K562 (cell line): ENCODE measurements at regions not wholly inside any gene's neighbourhood (a gene's known extent, or its start where the extent isn't known, plus 50 kb on each side); places are given as distances from the start of the nearest gene placed in this dataset.

Source experiments
- FOS ChIP-seq: IDR thresholded peaks from 3 replicates; pipeline ENCODE4 v1.6.1; 2011; ENCODE audit not compliant: insufficient read length; ENCODE audit errors: extremely low read depth
- MAFK ChIP-seq: IDR thresholded peaks from 2 replicates; pipeline ENCODE4 v1.6.1; 2011; ENCODE audit warnings: low read length, improper control_type of control experiment
- MYC ChIP-seq, 2 experiments: fragments of 250-450 bp in 1 of 2; sonication (Bioruptor Pico) in 1 of 2; IDR thresholded peaks; 2 replicates each; pipeline versions ENCODE4 v1.5.1 to v1.6.1; 2012 to 2021; ENCODE audit warnings: low read depth in 2 of 2, borderline replicate concordance in 1 of 2, improper control_type of control experiment in 1 of 2, low read length in 1 of 2, mild to moderate bottlenecking in 1 of 2, moderate library complexity in 1 of 2
- NFE2 ChIP-seq: IDR thresholded peaks from 2 replicates; pipeline ENCODE4 v1.6.1; 2014; ENCODE audit warnings: antibody characterized with exemption, low read depth
- RBM34 ChIP-seq: fragments of 200-400 bp; formaldehyde crosslinking; IDR thresholded peaks from 2 replicates; pipeline ENCODE4 v1.6.1; 2018; ENCODE audit warnings: low read length, borderline replicate concordance; ENCODE audit not compliant: insufficient read depth
- SP2 ChIP-seq: IDR thresholded peaks from 2 replicates; pipeline ENCODE4 v1.6.1; 2011; ENCODE audit warnings: mild to moderate bottlenecking, low read depth, low read length, moderate library complexity; ENCODE audit not compliant: poor library complexity, severe bottlenecking; ENCODE audit errors: extremely low read depth
- TRIM24 ChIP-seq, 2 experiments: fragments of 450-650 bp; IDR thresholded peaks; 2 replicates each; pipeline ENCODE4 v1.6.1; 2016
- ZFP1 ChIP-seq: fragments of 450-650 bp; formaldehyde crosslinking; IDR thresholded peaks from 2 replicates; pipeline ENCODE4 v1.4.0; 2020; ENCODE audit warnings: mild to moderate bottlenecking, mixed read lengths
- ZNF76 ChIP-seq: fragments of 250-450 bp; sonication (Bioruptor Pico); IDR thresholded peaks from 2 replicates; pipeline ENCODE4 v1.4.0; 2020; ENCODE audit warnings: mild to moderate bottlenecking, moderate library complexity, borderline replicate concordance
- TF ChIP-seq, protein P1 (sequence below), 3 experiments: IDR thresholded peaks in 2 of 3; conservative IDR thresholded peaks in 1 of 3; 2 replicates each; pipeline ENCODE4 v1.5.1; 2011 to 2012; ENCODE audit warnings: low read length in 3 of 3, mild to moderate bottlenecking in 3 of 3, control low read depth in 2 of 3, improper control_type of control experiment in 1 of 3, inconsistent platforms in 1 of 3, low read depth in 1 of 3, mixed read lengths in 1 of 3, moderate library complexity in 1 of 3; ENCODE audit not compliant: insufficient read depth in 2 of 3
- TF ChIP-seq, protein P2 (sequence below): sonication (generic); formaldehyde crosslinking; IDR thresholded peaks from 2 replicates; pipeline ENCODE4 v1.8.1; 2023; ENCODE audit warnings: mild to moderate bottlenecking, missing genetic modification reagents

DNA sequence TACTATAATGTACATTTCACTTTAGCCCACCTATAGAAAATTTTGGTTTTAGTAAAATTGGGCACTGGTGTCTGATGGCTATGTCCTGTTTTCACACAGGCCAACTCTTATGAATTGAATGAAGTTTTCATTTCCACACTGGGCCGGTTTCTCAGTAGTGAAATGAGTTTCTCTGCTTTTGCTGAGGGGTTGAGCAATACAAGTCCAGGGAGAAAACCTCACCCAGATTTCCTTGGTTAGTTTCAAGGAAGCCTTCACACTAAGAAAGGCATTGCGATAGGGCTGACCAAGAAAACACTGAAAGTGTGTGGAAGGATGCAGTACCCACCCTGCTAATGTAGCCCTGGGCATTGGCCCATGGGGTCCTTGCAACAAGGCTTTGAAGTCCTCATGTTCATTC lies 331.5 kb upstream of the CFAP20DC start:
- TF ChIP-seq MAFK = no peak
- TF ChIP-seq ZNF76 (CRISPR knock-in tag) = no peak
- TF ChIP-seq FOS = no peak
- no peak for TF ChIP-seq NFE2
- no peak for TF ChIP-seq TRIM24 (IDR thresholded peaks at IDR 0.05)
- TF ChIP-seq, protein P1, sequence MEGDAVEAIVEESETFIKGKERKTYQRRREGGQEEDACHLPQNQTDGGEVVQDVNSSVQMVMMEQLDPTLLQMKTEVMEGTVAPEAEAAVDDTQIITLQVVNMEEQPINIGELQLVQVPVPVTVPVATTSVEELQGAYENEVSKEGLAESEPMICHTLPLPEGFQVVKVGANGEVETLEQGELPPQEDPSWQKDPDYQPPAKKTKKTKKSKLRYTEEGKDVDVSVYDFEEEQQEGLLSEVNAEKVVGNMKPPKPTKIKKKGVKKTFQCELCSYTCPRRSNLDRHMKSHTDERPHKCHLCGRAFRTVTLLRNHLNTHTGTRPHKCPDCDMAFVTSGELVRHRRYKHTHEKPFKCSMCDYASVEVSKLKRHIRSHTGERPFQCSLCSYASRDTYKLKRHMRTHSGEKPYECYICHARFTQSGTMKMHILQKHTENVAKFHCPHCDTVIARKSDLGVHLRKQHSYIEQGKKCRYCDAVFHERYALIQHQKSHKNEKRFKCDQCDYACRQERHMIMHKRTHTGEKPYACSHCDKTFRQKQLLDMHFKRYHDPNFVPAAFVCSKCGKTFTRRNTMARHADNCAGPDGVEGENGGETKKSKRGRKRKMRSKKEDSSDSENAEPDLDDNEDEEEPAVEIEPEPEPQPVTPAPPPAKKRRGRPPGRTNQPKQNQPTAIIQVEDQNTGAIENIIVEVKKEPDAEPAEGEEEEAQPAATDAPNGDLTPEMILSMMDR (IDR thresholded peaks at IDR 0.05 in 2 of 3, conservative IDR thresholded peaks at IDR 0.05 in 1 of 3; ENCODE audit: insufficient read depth in 2 of 3, low read depth in 1 of 3, low read length in 3 of 3) = no peak
- no peak for TF ChIP-seq MYC (IDR thresholded peaks at IDR 0.05; ENCODE audit: low read depth, low read length)
- no peak for TF ChIP-seq MYC (CRISPR knock-in tag; IDR thresholded peaks at IDR 0.05; ENCODE audit: borderline replicate concordance, low read depth)
- TF ChIP-seq ZFP1 (CRISPR knock-in tag) = no peak
- TF ChIP-seq, protein P2, sequence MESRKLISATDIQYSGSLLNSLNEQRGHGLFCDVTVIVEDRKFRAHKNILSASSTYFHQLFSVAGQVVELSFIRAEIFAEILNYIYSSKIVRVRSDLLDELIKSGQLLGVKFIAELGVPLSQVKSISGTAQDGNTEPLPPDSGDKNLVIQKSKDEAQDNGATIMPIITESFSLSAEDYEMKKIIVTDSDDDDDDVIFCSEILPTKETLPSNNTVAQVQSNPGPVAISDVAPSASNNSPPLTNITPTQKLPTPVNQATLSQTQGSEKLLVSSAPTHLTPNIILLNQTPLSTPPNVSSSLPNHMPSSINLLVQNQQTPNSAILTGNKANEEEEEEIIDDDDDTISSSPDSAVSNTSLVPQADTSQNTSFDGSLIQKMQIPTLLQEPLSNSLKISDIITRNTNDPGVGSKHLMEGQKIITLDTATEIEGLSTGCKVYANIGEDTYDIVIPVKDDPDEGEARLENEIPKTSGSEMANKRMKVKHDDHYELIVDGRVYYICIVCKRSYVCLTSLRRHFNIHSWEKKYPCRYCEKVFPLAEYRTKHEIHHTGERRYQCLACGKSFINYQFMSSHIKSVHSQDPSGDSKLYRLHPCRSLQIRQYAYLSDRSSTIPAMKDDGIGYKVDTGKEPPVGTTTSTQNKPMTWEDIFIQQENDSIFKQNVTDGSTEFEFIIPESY (CRISPR knock-in tag) = no peak
- no peak for TF ChIP-seq SP2
- TF ChIP-seq RBM34 = no peak
